HG03196 (cell line): ENCODE measurements at regions not wholly inside any gene's neighbourhood (a gene's known extent, or its start where the extent isn't known, plus 50 kb on each side); places are given as distances from the start of the nearest gene placed in this dataset.
"Not testable (repeated sequence)": the region's sequence is repeated elsewhere in the genome, so short reads cannot be mapped to it uniquely, and the experiment has no call there.

Source experiments
- ATAC-seq: cut with Tn5 transposase; IDR thresholded peaks from one replicate; pipeline ENCODE4 v1.9.1; 2021; ENCODE audit not compliant: unreplicated experiment

- ATAC-seq: peak; percentile 87
These were observed 130.4 kb upstream of the POC5 start for GRCh38 chr5:75847561-75848021.

- no peak for ATAC-seq
These were observed 127.1 kb upstream of the POC5 start for GRCh38 chr5:75844301-75844700.

- no peak for ATAC-seq
These were observed 126.1 kb upstream of the POC5 start for GRCh38 chr5:75843319-75843718.

GRCh38 chr5:75839547-75839946, 122.3 kb upstream of the POC5 start:
- no peak for ATAC-seq

GRCh38 chr5:75837258-75837841, 120.1 kb upstream of the POC5 start:
- no peak for ATAC-seq

GRCh38 chr5:75831561-75831960, 114.3 kb upstream of the POC5 start:
- ATAC-seq: no peak

- no peak for ATAC-seq
These were observed 110.8 kb upstream of the POC5 start for GRCh38 chr5:75828029-75828428.

GRCh38 chr5:75824323-75824722, 107.1 kb upstream of the POC5 start:
- no peak for ATAC-seq

- no peak for ATAC-seq
These were observed 106.6 kb upstream of the POC5 start for GRCh38 chr5:75823811-75824210.

GRCh38 chr5:75818661-75819060, 101.4 kb upstream of the POC5 start:
- ATAC-seq: no peak

GRCh38 chr5:75799695-75800094, 82.5 kb upstream of the POC5 start:
- ATAC-seq: not testable (repeated sequence)

- ATAC-seq: not testable (repeated sequence)
These were observed 52.1 kb upstream of the POC5 start for GRCh38 chr5:75769338-75769737.
